ENCODE measurements at regions not wholly inside any gene's neighbourhood (a gene's known extent, or its start where the extent isn't known, plus 50 kb on each side); places are given as distances from the start of the nearest gene placed in this dataset.
A peak's percentile ranks its signal among the peaks of the same experiment; 100 is the strongest.

DNA sequence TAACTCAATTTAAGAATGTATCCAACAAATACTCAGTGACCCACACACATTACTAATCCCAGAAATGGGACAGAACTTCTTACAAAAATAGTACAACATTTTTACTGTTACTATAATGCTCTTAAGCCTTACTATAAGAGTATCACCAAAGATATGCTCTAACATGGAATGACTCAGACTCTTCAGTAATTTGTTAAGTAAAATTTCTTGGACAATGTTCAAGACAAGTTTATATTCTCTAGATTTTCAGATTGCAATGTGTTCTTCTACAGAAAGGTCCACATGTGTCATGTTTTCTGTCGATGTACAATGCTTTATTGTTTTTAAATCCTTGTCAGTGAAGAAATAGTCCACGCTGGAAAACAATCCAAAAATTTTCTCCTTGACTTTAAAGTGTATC is 66.3 kb upstream of the RFXAP start:
- no peak overlapping the region for H3K4me3 Mint-ChIP-seq (ENCODE audit: unreplicated experiment)
- TF ChIP-seq, protein P1, sequence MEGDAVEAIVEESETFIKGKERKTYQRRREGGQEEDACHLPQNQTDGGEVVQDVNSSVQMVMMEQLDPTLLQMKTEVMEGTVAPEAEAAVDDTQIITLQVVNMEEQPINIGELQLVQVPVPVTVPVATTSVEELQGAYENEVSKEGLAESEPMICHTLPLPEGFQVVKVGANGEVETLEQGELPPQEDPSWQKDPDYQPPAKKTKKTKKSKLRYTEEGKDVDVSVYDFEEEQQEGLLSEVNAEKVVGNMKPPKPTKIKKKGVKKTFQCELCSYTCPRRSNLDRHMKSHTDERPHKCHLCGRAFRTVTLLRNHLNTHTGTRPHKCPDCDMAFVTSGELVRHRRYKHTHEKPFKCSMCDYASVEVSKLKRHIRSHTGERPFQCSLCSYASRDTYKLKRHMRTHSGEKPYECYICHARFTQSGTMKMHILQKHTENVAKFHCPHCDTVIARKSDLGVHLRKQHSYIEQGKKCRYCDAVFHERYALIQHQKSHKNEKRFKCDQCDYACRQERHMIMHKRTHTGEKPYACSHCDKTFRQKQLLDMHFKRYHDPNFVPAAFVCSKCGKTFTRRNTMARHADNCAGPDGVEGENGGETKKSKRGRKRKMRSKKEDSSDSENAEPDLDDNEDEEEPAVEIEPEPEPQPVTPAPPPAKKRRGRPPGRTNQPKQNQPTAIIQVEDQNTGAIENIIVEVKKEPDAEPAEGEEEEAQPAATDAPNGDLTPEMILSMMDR (IDR thresholded peaks at IDR 0.05; ENCODE audit: insufficient read depth, low read depth, low read length) = no peak
- no peak for TF ChIP-seq EZH2 (IDR thresholded peaks at IDR 0.05; ENCODE audit: insufficient read depth, low read length)
- DNase-seq (ENCODE audit: low read depth) = peak; percentile 53

DNA sequence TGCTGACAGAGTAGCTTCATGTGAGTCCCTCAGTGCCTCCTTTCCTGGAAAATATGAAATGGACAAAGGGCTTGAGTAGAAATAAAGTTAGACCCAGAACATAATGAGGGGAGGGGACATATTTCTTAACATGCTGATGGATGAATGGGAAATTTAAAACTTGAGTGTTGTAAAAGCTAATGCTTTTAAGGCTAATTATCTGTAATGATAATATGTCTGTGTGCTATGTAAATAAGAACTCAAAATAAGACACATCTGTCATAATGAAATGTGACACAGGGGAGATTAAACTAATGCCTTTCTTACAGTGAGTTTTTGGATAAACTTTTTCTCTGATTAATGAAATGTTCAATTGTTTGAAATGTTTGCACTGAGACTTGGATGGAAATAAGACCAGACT is 65.8 kb upstream of the RFXAP start:
- Mint-ChIP-seq H3K36me3 (ENCODE audit: low read depth, unreplicated experiment) (no peaks in the 10 kb centered on the region), H3K4me3 (ENCODE audit: unreplicated experiment) (no peak overlapping the region), H3K27ac (ENCODE audit: unreplicated experiment) (no peak overlapping the region), H3K4me1 (ENCODE audit: low read depth, unreplicated experiment) (peaks cover 1% of the 10 kb centered on the region), H3K9me3 (ENCODE audit: unreplicated experiment) (peaks cover 7% of the 10 kb centered on the region), H3K27me3 (ENCODE audit: low read depth, unreplicated experiment) (no peaks in the 10 kb centered on the region)
- Histone ChIP-seq H3K9me3 (ENCODE audit: insufficient read depth, low read depth, low read length) (no peaks in the 10 kb centered on the region), H4K20me1 (ENCODE audit: insufficient read depth, low read length) (no peaks in the 10 kb centered on the region), H3K79me2 (ENCODE audit: insufficient read depth, low read length) (no peaks in the 10 kb centered on the region), H3K27ac (ENCODE audit: low read depth, low read length) (no peak overlapping the region), H3K9ac (ENCODE audit: low read length) (no peak overlapping the region), H3K4me1 (ENCODE audit: insufficient read depth, low read length) (no peaks in the 10 kb centered on the region), H2AFZ (ENCODE audit: low read depth, low read length) (no peak overlapping the region), H3K36me3 (ENCODE audit: insufficient read depth, low read length) (no peaks in the 10 kb centered on the region), H3K27me3 (ENCODE audit: insufficient read depth, low read length) (peaks cover 3% of the 10 kb centered on the region), H3K4me2 (ENCODE audit: low read length) (no peak overlapping the region), H3K4me3 (ENCODE audit: insufficient read depth, low read depth, low read length) (no peak overlapping the region)
- FAIRE-seq (no peak), DNase-seq (ENCODE audit: low read depth) (no peak)
- TF ChIP-seq EZH2 (IDR thresholded peaks at IDR 0.05; ENCODE audit: insufficient read depth, low read length) = no peak
- TF ChIP-seq, protein P1 (IDR thresholded peaks at IDR 0.05; ENCODE audit: insufficient read depth, low read depth, low read length) = no peak

More for the DNA sequence above, 66.3 kb upstream of the RFXAP start:
- Histone ChIP-seq H3K4me3 (ENCODE audit: insufficient read depth, low read depth, low read length) (no peak overlapping the region), H3K27me3 (ENCODE audit: insufficient read depth, low read length) (peaks cover 3% of the 10 kb centered on the region), H3K4me1 (ENCODE audit: insufficient read depth, low read length) (no peaks in the 10 kb centered on the region), H3K4me2 (ENCODE audit: low read length) (no peak overlapping the region), H3K9ac (ENCODE audit: low read length) (no peak overlapping the region), H3K36me3 (ENCODE audit: insufficient read depth, low read length) (no peaks in the 10 kb centered on the region), H3K27ac (ENCODE audit: low read depth, low read length) (no peak overlapping the region), H2AFZ (ENCODE audit: low read depth, low read length) (no peak overlapping the region), H3K9me3 (ENCODE audit: insufficient read depth, low read depth, low read length) (no peaks in the 10 kb centered on the region), H4K20me1 (ENCODE audit: insufficient read depth, low read length) (no peaks in the 10 kb centered on the region), H3K79me2 (ENCODE audit: insufficient read depth, low read length) (no peaks in the 10 kb centered on the region)
- no peaks in the 10 kb centered on the region for H3K36me3 Mint-ChIP-seq (ENCODE audit: low read depth, unreplicated experiment)
- FAIRE-seq = no peak
- H3K27ac Mint-ChIP-seq (ENCODE audit: unreplicated experiment) = no peak overlapping the region
- no peaks in the 10 kb centered on the region for H3K27me3 Mint-ChIP-seq (ENCODE audit: low read depth, unreplicated experiment)
- H3K9me3 Mint-ChIP-seq (ENCODE audit: unreplicated experiment) = peaks cover 9% of the 10 kb centered on the region
- H3K4me1 Mint-ChIP-seq (ENCODE audit: low read depth, unreplicated experiment) = peaks cover 1% of the 10 kb centered on the region

DNA sequence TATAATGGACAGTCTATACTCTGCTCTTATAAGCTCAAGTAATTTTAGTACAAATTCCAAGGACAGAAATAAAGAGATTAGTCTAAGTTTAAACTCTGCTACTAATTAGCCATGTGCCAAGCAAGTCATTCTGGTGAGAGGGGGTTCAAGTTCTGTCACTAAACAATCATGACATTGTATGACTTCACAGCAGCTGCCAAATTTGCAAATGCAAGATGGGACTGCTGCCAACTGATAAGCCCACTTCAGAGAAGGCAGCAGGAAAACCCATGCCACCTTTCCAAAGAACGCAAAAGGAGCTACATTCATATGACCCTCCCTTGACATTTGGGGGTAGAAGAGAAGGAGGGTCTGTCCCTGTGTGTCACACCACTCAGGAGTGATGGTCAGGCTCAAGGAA is 60.7 kb upstream of the RFXAP start:
- Histone ChIP-seq H4K20me1 (ENCODE audit: insufficient read depth, low read length) (no peaks in the 10 kb centered on the region), H3K27me3 (ENCODE audit: insufficient read depth, low read length) (peaks cover 3% of the 10 kb centered on the region), H3K27ac (ENCODE audit: low read depth, low read length) (no peak overlapping the region), H2AFZ (ENCODE audit: low read depth, low read length) (no peak overlapping the region), H3K4me3 (ENCODE audit: insufficient read depth, low read depth, low read length) (no peak overlapping the region), H3K79me2 (ENCODE audit: insufficient read depth, low read length) (no peaks in the 10 kb centered on the region), H3K36me3 (ENCODE audit: insufficient read depth, low read length) (no peaks in the 10 kb centered on the region), H3K9ac (ENCODE audit: low read length) (no peak overlapping the region), H3K4me1 (ENCODE audit: insufficient read depth, low read length) (no peaks in the 10 kb centered on the region), H3K4me2 (ENCODE audit: low read length) (no peak overlapping the region), H3K9me3 (ENCODE audit: insufficient read depth, low read depth, low read length) (no peaks in the 10 kb centered on the region)
- Mint-ChIP-seq H3K27ac (ENCODE audit: unreplicated experiment) (no peak overlapping the region), H3K27me3 (ENCODE audit: low read depth, unreplicated experiment) (no peaks in the 10 kb centered on the region), H3K4me1 (ENCODE audit: low read depth, unreplicated experiment) (peaks cover 2% of the 10 kb centered on the region), H3K4me3 (ENCODE audit: unreplicated experiment) (no peak overlapping the region), H3K9me3 (ENCODE audit: unreplicated experiment) (no peaks in the 10 kb centered on the region), H3K36me3 (ENCODE audit: low read depth, unreplicated experiment) (no peaks in the 10 kb centered on the region)
- no peak for TF ChIP-seq EZH2 (IDR thresholded peaks at IDR 0.05; ENCODE audit: insufficient read depth, low read length)
- TF ChIP-seq, protein P1 (IDR thresholded peaks at IDR 0.05; ENCODE audit: insufficient read depth, low read depth, low read length) = no peak
- DNase-seq (ENCODE audit: low read depth) = no peak
- FAIRE-seq = no peak

All from astrocyte (in vitro differentiated cells and primary cell).